Suprapubic skin (tissue), 4 donors: ENCODE measurements at regions not wholly inside any gene's neighbourhood (a gene's known extent, or its start where the extent isn't known, plus 50 kb on each side); places are given as distances from the start of the nearest gene placed in this dataset.

Source experiments
- DNase-seq, 2 donors: peaks; one replicate each; pipeline ENCODE4 v3.0.0-alpha.2; 2019; ENCODE audit warnings: low spot score in 2 of 2
- H3K27ac ChIP-seq: fragments of 200-600 bp; sonication (generic); one replicate; pipeline ENCODE4 v1.5.1; 2019
- H3K27me3 ChIP-seq: fragments of 200-600 bp; sonication (generic); one replicate; pipeline ENCODE4 v1.5.1; 2019
- H3K36me3 ChIP-seq: fragments of 200-600 bp; sonication (generic); one replicate; pipeline ENCODE4 v1.5.1; 2019
- H3K4me1 ChIP-seq: fragments of 200-600 bp; sonication (generic); one replicate; pipeline ENCODE4 v1.5.1; 2019
- H3K4me3 ChIP-seq: fragments of 200-600 bp; sonication (generic); one replicate; pipeline ENCODE4 v1.5.1; 2019; ENCODE audit warnings: mild to moderate bottlenecking
- H3K9me3 ChIP-seq: fragments of 200-600 bp; sonication (generic); one replicate; pipeline ENCODE4 v1.5.1; 2019
- CTCF ChIP-seq, 2 donors: fragments of 200-600 bp in 1 of 2; fragments of 450-650 bp in 1 of 2; sonication (generic) in 1 of 2; IDR thresholded peaks; one replicate each; pipeline ENCODE4 v1.5.1; 2016 to 2019; ENCODE audit warnings: antibody characterized with exemption in 2 of 2, mild to moderate bottlenecking in 1 of 2, moderate library complexity in 1 of 2
- EP300 ChIP-seq: sonication (generic); formaldehyde crosslinking; IDR thresholded peaks from one replicate; pipeline ENCODE4 v1.6.1; 2017; ENCODE audit warnings: antibody characterized with exemption
- POLR2A ChIP-seq, 2 donors: fragments of 450-650 bp; IDR thresholded peaks; one replicate each; pipeline ENCODE4 v1.6.1; 2017; ENCODE audit warnings: antibody characterized with exemption in 2 of 2, mild to moderate bottlenecking in 2 of 2, moderate library complexity in 2 of 2
- POLR2AphosphoS5 ChIP-seq, 3 donors: sonication (generic); formaldehyde crosslinking; IDR thresholded peaks; one replicate each; pipeline ENCODE4 v1.6.1; 2017; ENCODE audit warnings: antibody characterized with exemption in 3 of 3
- WGBS: methylation state at CpG from one replicate; pipeline ENCODE4 v1.1.5; 2018; 5-methylcytosine and 5-hydroxymethylcytosine counted together

- Histone ChIP-seq H3K36me3 (no peaks in the 10 kb centered on the region), H3K9me3 (no peaks in the 10 kb centered on the region), H3K27ac (no peak overlapping the region), H3K4me3 (no peak overlapping the region), H3K4me1 (no peaks in the 10 kb centered on the region), H3K27me3 (no peaks in the 10 kb centered on the region)
- DNase-seq, result no peak
- TF ChIP-seq POLR2A (IDR thresholded peaks at IDR 0.05), result no peak
- TF ChIP-seq POLR2AphosphoS5 (IDR thresholded peaks at IDR 0.05), result no peak
- TF ChIP-seq EP300, result no peak
- TF ChIP-seq CTCF (IDR thresholded peaks at IDR 0.05), result no peak
Measured at GRCh38 chr18:42578792-42579191, 536.7 kb downstream of the RIT2 start.

- Histone ChIP-seq H3K4me1 (no peaks in the 10 kb centered on the region), H3K36me3 (no peaks in the 10 kb centered on the region), H3K4me3 (no peak overlapping the region), H3K27ac (no peak overlapping the region), H3K9me3 (no peaks in the 10 kb centered on the region), H3K27me3 (no peaks in the 10 kb centered on the region)
- no peak for TF ChIP-seq POLR2A (IDR thresholded peaks at IDR 0.05)
- no peak for TF ChIP-seq EP300
- TF ChIP-seq POLR2AphosphoS5 (IDR thresholded peaks at IDR 0.05), result no peak
- no peak for TF ChIP-seq CTCF (IDR thresholded peaks at IDR 0.05)
- 83% methylated on average over 1 of the region's 1 CpG for WGBS
- no peak for DNase-seq
Measured at GRCh38 chr18:42582266-42582665, 533.2 kb downstream of the RIT2 start.

GRCh38 chr18:42583283-42583731 lies 532.2 kb downstream of the RIT2 start:
- TF ChIP-seq POLR2A (IDR thresholded peaks at IDR 0.05) (no peak), CTCF (IDR thresholded peaks at IDR 0.05) (no peak), EP300 (no peak), POLR2AphosphoS5 (IDR thresholded peaks at IDR 0.05) (no peak)
- Histone ChIP-seq H3K9me3 (no peaks in the 10 kb centered on the region), H3K4me1 (no peaks in the 10 kb centered on the region), H3K27ac (no peak overlapping the region), H3K27me3 (no peaks in the 10 kb centered on the region), H3K4me3 (no peak overlapping the region), H3K36me3 (no peaks in the 10 kb centered on the region)
- 41% methylated on average over 1 of the region's 1 CpG for WGBS
- no peak for DNase-seq

- H3K27ac ChIP-seq, result no peak overlapping the region
- 51% methylated on average over 2 of the region's 2 CpGs for WGBS
- TF ChIP-seq POLR2A (IDR thresholded peaks at IDR 0.05) (no peak), POLR2AphosphoS5 (IDR thresholded peaks at IDR 0.05) (no peak), EP300 (no peak), CTCF (IDR thresholded peaks at IDR 0.05) (no peak)
- no peaks in the 10 kb centered on the region for H3K4me1 ChIP-seq
- no peaks in the 10 kb centered on the region for H3K27me3 ChIP-seq
- no peaks in the 10 kb centered on the region for H3K36me3 ChIP-seq
- H3K9me3 ChIP-seq, result no peaks in the 10 kb centered on the region
- no peak for DNase-seq
- H3K4me3 ChIP-seq, result no peak overlapping the region
Measured at GRCh38 chr18:42586601-42587000, 528.9 kb downstream of the RIT2 start.

GRCh38 chr18:42588786-42589185 lies 526.7 kb downstream of the RIT2 start:
- WGBS, result 72% methylated on average over 3 of the region's 3 CpGs
- DNase-seq, result no peak
- Histone ChIP-seq H3K4me1 (no peaks in the 10 kb centered on the region), H3K9me3 (no peaks in the 10 kb centered on the region), H3K27me3 (no peaks in the 10 kb centered on the region), H3K36me3 (no peaks in the 10 kb centered on the region), H3K4me3 (no peak overlapping the region), H3K27ac (no peak overlapping the region)
- no peak for TF ChIP-seq EP300
- no peak for TF ChIP-seq POLR2A (IDR thresholded peaks at IDR 0.05)
- no peak for TF ChIP-seq CTCF (IDR thresholded peaks at IDR 0.05)
- no peak for TF ChIP-seq POLR2AphosphoS5 (IDR thresholded peaks at IDR 0.05)
